ENCODE measurements at regions not wholly inside any gene's neighbourhood (a gene's known extent, or its start where the extent isn't known, plus 50 kb on each side); places are given as distances from the start of the nearest gene placed in this dataset.

DNA sequence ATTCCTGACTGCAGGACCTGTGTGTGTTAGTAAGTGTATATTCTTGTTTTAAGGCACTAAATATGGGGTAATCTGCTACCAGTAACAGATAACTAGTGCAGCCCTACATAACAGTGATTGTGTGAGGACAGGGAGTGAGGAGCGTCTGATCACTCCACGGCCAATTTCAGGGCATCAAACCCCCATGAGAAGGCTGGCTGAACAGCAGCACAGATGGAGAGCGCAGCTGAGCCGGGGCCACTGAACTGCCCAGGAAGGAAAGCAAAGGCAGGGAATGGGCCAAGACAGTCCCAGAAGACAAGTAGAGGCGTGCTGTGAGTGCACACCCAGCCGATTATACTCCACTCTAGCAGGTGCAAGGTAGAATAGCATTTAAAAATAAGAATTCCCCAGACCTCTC, 157.1 kb upstream of the CHST15 start:
- H3K36me3 ChIP-seq (ENCODE audit: control insufficient read depth, insufficient read depth, low read length), result no peaks in the 10 kb centered on the region
- no peaks in the 10 kb centered on the region for H3K4me1 ChIP-seq (ENCODE audit: control insufficient read depth, extremely low read depth, insufficient read depth, low read length)
- TF ChIP-seq, protein P1, sequence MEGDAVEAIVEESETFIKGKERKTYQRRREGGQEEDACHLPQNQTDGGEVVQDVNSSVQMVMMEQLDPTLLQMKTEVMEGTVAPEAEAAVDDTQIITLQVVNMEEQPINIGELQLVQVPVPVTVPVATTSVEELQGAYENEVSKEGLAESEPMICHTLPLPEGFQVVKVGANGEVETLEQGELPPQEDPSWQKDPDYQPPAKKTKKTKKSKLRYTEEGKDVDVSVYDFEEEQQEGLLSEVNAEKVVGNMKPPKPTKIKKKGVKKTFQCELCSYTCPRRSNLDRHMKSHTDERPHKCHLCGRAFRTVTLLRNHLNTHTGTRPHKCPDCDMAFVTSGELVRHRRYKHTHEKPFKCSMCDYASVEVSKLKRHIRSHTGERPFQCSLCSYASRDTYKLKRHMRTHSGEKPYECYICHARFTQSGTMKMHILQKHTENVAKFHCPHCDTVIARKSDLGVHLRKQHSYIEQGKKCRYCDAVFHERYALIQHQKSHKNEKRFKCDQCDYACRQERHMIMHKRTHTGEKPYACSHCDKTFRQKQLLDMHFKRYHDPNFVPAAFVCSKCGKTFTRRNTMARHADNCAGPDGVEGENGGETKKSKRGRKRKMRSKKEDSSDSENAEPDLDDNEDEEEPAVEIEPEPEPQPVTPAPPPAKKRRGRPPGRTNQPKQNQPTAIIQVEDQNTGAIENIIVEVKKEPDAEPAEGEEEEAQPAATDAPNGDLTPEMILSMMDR (conservative IDR thresholded peaks at IDR 0.05 in 1 of 2, IDR thresholded peaks at IDR 0.05 in 1 of 2; ENCODE audit: low read depth in 1 of 2, low read length in 2 of 2), result no peak
- TF ChIP-seq EZH2 (IDR thresholded peaks at IDR 0.05; ENCODE audit: low read length, missing control alignments), result no peak
- no peaks in the 10 kb centered on the region for H3K27me3 ChIP-seq (ENCODE audit: control insufficient read depth, insufficient read depth, low read length)
- no peak for DNase-seq (ENCODE audit: low read depth in 2 of 2)
- H3K9ac ChIP-seq (ENCODE audit: insufficient read depth, low read length), result no peak overlapping the region
- H3K4me2 ChIP-seq (ENCODE audit: extremely low read depth, insufficient read depth, low read length), result no peak overlapping the region
- H3K9me3 ChIP-seq (ENCODE audit: control insufficient read depth, insufficient read depth, low read depth, low read length), result no peaks in the 10 kb centered on the region
- no peak overlapping the region for H2AFZ ChIP-seq (ENCODE audit: low read length)
- H4K20me1 ChIP-seq (ENCODE audit: control insufficient read depth, extremely low read depth, insufficient read depth, low read length), result no peaks in the 10 kb centered on the region
- no peak overlapping the region for H3K27ac ChIP-seq (ENCODE audit: insufficient read depth, low read length)
- H3K4me3 ChIP-seq (replicated peaks in 1 of 4; ENCODE audit: control extremely low read depth in 1 of 4, insufficient read depth in 1 of 4, low read depth in 3 of 4, low read length in 4 of 4), result no peak overlapping the region
- H3K79me2 ChIP-seq (ENCODE audit: control insufficient read depth, insufficient read depth, low read length), result no peaks in the 10 kb centered on the region

DNA sequence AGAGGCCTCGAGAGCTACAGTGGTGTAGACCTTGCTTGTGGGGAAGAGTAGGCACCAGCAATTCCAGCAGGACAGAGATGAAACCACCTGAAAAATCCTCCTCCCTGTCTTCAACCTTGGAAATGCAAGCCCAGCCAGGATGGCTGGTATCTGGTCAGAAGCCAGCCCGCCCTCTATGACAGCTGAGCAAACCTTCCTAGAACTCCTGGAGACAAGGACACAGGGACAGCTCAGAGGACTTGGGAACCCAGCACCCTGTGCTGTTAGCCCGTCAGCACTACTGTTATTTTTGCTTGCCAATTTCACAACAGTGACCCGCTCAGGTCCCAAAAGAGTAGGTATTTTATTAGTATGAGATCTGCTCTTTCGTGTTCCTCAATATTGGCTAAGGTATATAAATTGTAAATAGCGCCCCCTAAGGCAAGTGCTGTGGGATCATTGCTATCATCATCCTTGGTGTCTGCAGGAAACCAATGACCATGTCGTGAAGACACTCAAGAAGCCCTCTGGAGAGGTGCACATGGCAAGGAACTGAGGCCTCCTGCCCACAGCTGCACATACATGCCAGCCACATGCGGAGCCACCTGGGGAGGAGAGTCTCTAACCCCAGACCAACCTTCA, 156.5 kb upstream of the CHST15 start:
- TF ChIP-seq, protein P1 (conservative IDR thresholded peaks at IDR 0.05 in 1 of 2, IDR thresholded peaks at IDR 0.05 in 1 of 2; ENCODE audit: low read depth in 1 of 2, low read length in 2 of 2), result peak in 1 of 2 donors; percentile 24
- TF ChIP-seq EZH2 (IDR thresholded peaks at IDR 0.05; ENCODE audit: low read length, missing control alignments), result no peak
- H3K36me3 ChIP-seq (ENCODE audit: control insufficient read depth, insufficient read depth, low read length), result no peaks in the 10 kb centered on the region
- H3K4me3 ChIP-seq (replicated peaks in 1 of 4; ENCODE audit: control extremely low read depth in 1 of 4, insufficient read depth in 1 of 4, low read depth in 3 of 4, low read length in 4 of 4), result no peak overlapping the region
- no peaks in the 10 kb centered on the region for H3K4me1 ChIP-seq (ENCODE audit: control insufficient read depth, extremely low read depth, insufficient read depth, low read length)
- no peak overlapping the region for H3K4me2 ChIP-seq (ENCODE audit: extremely low read depth, insufficient read depth, low read length)
- H3K9me3 ChIP-seq (ENCODE audit: control insufficient read depth, insufficient read depth, low read depth, low read length), result no peaks in the 10 kb centered on the region
- H3K79me2 ChIP-seq (ENCODE audit: control insufficient read depth, insufficient read depth, low read length), result no peaks in the 10 kb centered on the region
- no peaks in the 10 kb centered on the region for H4K20me1 ChIP-seq (ENCODE audit: control insufficient read depth, extremely low read depth, insufficient read depth, low read length)
- H3K9ac ChIP-seq (ENCODE audit: insufficient read depth, low read length), result no peak overlapping the region
- H3K27ac ChIP-seq (ENCODE audit: insufficient read depth, low read length), result no peak overlapping the region
- DNase-seq (ENCODE audit: low read depth in 2 of 2), result no peak
- H2AFZ ChIP-seq (ENCODE audit: low read length), result no peak overlapping the region
- no peaks in the 10 kb centered on the region for H3K27me3 ChIP-seq (ENCODE audit: control insufficient read depth, insufficient read depth, low read length)

DNA sequence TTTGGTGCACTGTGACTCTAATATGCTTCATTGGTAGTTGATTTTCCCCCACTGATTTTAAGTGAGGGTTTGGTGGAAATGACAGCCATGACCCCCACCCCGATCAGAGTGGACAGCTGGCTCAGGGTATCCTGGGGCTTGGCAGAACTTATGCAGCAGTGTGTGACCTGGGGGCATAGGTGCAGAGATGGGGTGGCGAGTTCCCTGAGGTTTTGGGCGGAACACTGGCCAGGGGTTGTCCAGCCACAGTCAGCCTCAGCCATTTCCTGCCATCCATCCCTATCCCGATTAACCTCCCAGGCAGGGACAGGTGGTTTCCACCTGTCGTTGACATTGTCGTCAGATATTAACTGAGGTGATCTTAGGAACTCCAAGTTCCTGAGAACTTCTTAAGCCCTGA, 155.8 kb upstream of the CHST15 start:
- DNase-seq (ENCODE audit: low read depth in 2 of 2), result no peak
- H3K4me2 ChIP-seq (ENCODE audit: extremely low read depth, insufficient read depth, low read length), result no peak overlapping the region
- no peak overlapping the region for H3K9ac ChIP-seq (ENCODE audit: insufficient read depth, low read length)
- H3K4me3 ChIP-seq (replicated peaks in 1 of 4; ENCODE audit: control extremely low read depth in 1 of 4, insufficient read depth in 1 of 4, low read depth in 3 of 4, low read length in 4 of 4), result no peak overlapping the region
- no peak overlapping the region for H3K27ac ChIP-seq (ENCODE audit: insufficient read depth, low read length)
- H3K79me2 ChIP-seq (ENCODE audit: control insufficient read depth, insufficient read depth, low read length), result no peaks in the 10 kb centered on the region
- H3K27me3 ChIP-seq (ENCODE audit: control insufficient read depth, insufficient read depth, low read length), result no peaks in the 10 kb centered on the region
- no peaks in the 10 kb centered on the region for H4K20me1 ChIP-seq (ENCODE audit: control insufficient read depth, extremely low read depth, insufficient read depth, low read length)
- TF ChIP-seq, protein P1 (conservative IDR thresholded peaks at IDR 0.05 in 1 of 2, IDR thresholded peaks at IDR 0.05 in 1 of 2; ENCODE audit: low read depth in 1 of 2, low read length in 2 of 2), result no peak
- TF ChIP-seq EZH2 (IDR thresholded peaks at IDR 0.05; ENCODE audit: low read length, missing control alignments), result no peak
- no peaks in the 10 kb centered on the region for H3K9me3 ChIP-seq (ENCODE audit: control insufficient read depth, insufficient read depth, low read depth, low read length)
- no peak overlapping the region for H2AFZ ChIP-seq (ENCODE audit: low read length)
- H3K4me1 ChIP-seq (ENCODE audit: control insufficient read depth, extremely low read depth, insufficient read depth, low read length), result no peaks in the 10 kb centered on the region
- H3K36me3 ChIP-seq (ENCODE audit: control insufficient read depth, insufficient read depth, low read length), result no peaks in the 10 kb centered on the region

Data from fibroblast of lung (primary cell).